D721Med (cell line): ENCODE measurements at regions not wholly inside any gene's neighbourhood (a gene's known extent, or its start where the extent isn't known, plus 50 kb on each side); places are given as distances from the start of the nearest gene placed in this dataset.

Source experiments
- DNase-seq: peaks from one replicate; pipeline ENCODE4 v3.0.0; 2011; ENCODE audit warnings: low spot score; ENCODE audit not compliant: insufficient read length
- FAIRE-seq: peaks from 2 replicates; lab custom pipeline; 2011; peaks lifted over from hg19 to GRCh38; lab: Jason Lieb, UNC
- CTCF ChIP-seq: IDR thresholded peaks from 2 replicates; pipeline ENCODE4 v1.5.1; 2012; ENCODE audit warnings: mild to moderate bottlenecking, control low read depth; ENCODE audit not compliant: insufficient read depth; ENCODE audit errors: missing control alignments

DNA sequence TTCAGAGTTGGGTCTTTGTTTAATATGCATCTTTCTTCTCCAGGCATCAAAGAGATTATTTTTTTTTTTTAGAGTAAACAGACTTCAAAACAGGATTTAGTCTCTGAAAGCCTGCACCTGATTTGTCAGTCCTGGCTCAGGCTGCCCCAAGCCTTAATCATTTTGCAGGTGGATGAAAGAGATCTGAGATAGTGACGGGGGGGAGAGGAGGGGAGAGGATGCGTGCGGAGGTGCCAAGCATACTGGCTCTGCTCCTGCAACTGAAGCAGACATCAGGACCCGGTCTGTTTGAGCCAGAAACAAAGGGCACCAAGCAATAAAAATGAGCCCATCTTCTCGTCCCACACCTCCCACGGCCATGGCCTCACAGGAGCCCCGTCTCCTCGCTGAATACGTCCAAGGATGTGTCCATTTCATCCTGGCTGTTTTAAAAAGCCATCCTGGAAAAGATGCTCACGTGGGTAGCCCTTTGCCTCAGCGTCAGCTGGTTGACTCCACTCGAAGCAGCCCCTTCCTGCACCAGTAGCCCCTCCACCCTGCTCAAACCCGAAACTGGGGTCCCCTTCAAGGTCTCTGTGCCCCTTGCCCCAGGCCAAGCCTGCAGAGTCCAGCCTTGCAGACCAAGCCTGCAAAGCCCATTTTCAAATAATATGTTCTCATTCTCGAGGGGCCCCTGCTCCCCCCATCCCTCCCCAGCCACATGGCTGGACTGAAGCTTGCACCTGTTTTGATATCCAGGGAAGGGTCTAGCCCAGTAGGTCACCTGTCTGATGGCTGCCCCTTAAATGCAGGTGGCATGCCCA, 84.8 kb upstream of the TNRC6C start:
- FAIRE-seq (no peak), DNase-seq (no peak)
- no peak for TF ChIP-seq CTCF

DNA sequence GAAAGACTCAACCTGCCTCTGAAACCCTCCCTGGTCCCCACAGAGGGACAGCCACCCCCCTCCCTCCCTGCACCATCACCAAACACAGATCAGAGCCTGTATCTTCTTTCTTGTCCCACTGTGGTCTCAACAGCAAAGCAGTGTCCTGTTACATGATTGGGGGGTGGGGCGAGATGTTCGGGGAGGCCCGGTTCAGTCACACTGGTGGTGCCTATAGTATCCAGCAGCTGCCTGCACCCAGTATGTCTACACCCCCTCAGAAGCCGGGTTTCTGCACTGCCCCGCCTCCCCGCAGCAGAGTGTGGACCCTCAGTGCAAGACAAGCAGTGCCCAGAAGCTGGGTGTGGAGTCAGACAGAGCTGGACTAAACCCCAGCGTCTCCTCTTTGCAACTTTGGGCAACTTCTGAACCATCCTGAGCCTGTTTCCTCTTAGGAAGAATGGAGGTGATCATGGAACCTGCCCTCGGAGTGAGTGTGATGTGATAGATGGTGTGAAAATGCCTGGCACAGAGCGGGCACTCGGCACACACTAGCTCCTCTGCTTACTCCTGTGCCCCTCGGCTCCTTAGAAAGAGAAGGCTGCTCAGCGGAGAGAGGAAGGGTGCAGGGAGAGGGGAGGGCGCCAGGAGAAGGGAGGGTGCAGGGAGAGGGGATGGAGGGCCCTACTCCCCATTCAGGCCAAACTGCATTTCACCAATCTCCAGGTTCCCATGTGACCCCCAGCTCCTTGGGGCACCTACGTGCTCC, 84.0 kb upstream of the TNRC6C start:
- FAIRE-seq (no peak), DNase-seq (no peak)
- TF ChIP-seq CTCF, result no peak

DNA sequence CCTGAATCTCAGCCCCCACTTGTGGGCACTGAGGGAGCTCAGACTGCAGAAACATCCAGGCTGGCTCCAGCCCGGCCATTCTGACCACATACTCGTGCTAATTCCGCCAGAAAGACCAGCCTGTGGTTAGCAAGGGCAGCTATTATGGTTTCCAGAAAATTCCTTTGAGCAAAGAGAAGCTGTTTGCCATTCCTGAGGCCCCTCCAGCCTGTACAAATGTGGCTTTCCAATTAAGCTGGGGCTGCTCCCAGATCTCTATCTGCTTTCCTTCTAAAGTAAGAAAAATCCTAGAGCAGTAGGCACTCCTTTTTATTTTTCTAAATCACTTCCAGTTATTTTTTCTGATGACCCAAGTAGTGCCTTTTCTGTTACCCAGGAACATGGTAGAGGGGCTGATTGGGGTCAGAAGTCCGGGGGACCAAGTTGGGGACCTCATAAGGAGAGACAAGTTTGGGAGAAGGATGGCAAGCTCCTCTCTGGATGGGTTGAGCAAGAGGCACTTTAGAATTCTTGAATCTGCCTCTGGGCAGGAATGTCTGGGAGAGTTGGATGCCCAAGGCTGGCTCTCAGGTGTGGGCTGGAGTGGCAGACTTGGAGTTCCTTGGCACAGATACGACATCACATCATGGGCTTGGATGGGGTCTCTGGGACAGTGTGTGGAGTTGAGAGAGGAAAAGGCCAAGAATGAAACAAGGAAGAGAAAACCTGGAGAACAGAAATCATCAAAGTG, 83.3 kb upstream of the TNRC6C start:
- no peak for TF ChIP-seq CTCF
- no peak for FAIRE-seq
- no peak for DNase-seq

GRCh38 chr17:77875881-77876509, 82.5 kb upstream of the TNRC6C start:
- DNase-seq (no peak), FAIRE-seq (no peak)
- no peak for TF ChIP-seq CTCF

DNA sequence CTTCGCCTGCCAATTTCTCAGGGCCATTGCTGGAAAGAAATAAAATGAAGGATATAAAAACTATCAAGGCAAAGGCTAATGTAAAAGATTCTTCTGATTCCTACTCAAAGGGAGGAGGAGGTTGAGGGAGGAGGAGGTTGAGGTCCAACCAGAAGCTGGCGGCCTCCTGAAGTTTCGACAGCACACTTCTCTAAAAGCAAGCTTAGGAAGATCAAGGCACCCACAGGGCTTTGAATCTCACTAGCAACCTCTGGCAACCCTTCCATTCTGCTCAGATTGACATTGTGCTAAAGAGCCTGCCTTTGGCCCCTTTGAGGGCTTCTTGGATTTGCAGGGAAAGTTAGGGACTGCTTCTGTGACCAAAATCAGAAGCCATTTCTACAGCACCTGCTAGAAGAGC, 81.5 kb upstream of the TNRC6C start:
- TF ChIP-seq CTCF, result no peak
- no peak for FAIRE-seq
- DNase-seq, result no peak

GRCh38 chr17:77877646-77878355, 80.7 kb upstream of the TNRC6C start:
- TF ChIP-seq CTCF, result no peak
- FAIRE-seq (no peak), DNase-seq (no peak)
